Fibroblast of gingiva (primary cell): ENCODE measurements at regions not wholly inside any gene's neighbourhood (a gene's known extent, or its start where the extent isn't known, plus 50 kb on each side); places are given as distances from the start of the nearest gene placed in this dataset.

Source experiments
- DNase-seq: peaks from one replicate; pipeline ENCODE4 v3.0.0-alpha.2; 2011; ENCODE audit warnings: low read depth

DNA sequence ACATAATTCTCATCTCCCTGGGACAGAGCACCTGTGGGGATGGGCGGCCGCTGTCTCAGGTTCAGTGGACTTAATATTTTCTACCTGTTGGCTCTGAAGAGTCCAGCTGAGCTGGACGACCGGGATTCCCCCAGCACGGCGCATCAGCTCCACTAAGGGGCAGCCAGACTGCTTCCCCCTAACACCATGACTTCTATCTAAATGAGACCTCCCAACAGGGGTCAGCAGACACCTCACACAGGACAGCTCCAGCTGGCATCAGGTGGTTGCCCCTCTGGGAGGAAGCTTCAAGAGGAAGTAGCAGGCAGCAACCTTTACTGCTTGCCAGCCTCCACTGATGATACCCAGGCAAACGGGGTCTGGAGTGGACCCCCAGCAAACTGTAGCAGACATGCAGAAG, 226.0 kb upstream of the DSEL start:
- DNase-seq: no peak

DNA sequence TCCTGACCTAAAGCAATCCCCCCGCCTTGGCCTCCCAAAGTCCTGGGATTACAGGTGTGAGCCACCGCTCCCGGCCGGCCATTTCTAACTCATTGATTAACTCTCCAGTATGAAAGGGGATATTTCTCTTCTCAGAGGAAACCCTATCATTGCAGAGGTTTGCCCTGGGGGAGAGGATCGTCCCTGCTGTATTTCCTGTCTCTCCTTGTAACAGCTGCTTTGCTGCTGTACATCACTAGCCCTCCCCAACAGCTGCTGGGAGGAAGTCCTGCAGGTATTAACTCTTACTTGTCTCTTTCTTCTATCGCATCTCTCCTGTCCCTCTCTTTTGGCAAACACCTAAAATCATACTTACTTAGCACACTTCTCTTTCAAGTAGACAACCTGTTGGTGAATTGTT, 219.0 kb upstream of the DSEL start:
- no peak for DNase-seq

DNA sequence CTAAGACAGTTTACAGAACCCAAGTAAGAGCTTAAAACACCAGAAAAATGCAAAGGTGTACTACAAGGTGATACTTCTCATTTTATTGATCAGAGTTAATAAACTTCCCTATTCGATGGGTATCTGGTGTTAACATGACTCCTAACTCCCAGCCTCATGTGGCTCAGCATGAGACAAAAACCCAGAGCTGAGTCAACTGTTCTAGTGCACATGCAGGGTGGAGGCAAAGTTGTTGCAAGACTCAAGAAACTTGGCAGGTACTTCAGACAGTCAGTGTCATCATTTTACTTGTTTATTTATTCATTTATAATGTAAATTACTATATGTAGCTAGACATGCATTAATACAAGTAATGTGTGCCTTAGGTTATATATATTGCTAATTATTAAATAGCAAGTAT, 216.6 kb upstream of the DSEL start:
- DNase-seq: peak; percentile 71

DNA sequence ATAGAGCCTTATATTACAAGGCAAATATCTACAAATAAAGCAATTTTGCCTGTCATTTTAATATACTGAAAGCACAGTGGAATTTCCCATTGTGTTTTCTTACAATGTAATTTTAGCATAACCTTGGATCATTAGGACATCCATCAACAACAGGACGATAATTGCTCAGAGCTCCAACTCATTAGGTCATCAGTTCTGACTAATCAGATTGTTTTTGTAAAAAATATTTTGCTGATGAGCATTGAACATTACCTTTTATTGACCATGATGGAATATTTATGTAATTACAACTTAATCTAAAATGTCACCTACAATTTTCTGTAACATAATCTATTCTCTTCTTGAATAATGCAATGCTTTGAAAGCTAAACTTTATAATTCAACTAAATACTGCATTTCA, 215.3 kb upstream of the DSEL start:
- DNase-seq: no peak

DNA sequence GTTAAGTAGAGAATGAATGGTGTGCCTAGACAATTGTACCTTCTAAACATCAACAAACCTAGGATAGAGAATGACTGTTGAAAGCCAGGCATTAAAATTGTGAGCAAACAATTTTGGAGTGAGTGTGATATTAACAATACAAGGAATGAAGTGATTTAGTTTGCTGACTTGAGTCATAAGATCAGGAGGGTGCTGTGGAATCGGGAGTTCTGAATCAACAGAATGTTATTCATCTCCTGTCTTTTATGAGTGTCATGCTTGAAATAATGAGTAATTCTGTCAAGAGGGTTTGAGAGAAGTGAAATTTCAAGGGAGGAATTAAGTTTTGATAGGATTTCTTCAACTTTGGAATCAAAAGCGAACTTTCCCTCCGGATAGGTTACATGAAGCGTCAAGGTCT, 214.4 kb upstream of the DSEL start:
- DNase-seq: peak; percentile 19

DNA sequence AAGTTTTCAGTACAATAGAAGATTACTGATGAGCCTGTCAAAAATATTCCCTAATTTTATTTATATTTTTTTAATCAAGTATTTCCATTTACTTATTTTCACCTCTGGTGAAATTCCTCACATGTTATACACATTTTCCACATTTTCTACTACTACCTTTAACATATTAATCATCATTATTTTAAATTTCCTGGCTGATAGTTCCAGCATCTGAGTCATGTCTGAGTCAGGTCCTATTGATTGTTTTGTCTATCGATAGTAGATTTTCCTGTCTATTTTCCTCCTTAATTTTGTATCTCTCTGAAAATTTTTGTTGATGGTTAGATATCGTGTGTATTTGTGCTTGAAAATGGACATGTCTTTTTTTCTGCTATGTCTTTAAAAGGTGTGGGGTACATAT, 211.8 kb upstream of the DSEL start:
- DNase-seq: no peak

DNA sequence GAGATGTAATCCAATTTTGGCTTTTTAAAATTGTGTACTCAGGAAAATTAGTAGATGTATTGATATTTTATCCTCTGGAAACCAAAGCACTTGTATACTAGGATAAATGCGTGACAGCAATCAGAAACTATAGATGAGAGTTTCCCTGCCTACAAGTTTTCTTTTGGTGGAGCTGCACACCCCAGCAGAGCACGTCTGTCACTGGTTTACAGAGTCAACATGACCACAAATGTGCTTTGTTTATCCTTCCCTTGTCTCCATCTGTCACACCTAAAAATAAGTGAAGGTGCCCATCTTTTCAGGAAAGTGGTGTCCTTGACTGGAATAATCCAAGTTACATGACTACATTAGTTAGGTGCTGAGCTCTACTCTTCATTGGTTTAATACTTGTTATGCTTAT, 210.4 kb upstream of the DSEL start:
- DNase-seq: no peak

DNA sequence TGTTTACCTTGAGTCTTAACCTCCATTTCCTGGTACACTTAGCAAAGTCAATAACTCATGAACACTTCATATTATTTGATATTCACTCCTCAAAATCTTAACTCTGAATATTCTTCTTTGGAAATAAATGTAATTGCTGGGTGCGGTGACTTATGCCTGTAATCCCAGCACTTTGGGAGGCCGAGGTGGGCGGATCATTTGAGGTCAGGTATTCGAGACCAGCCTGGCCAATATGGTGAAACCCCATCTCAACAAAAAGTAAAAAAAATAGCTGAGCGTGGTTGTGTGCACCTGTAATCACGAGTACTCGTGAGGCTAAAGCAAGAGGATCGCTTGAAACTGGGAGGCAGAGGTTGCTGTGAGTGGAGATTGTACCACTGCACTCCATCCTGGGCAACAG, 201.3 kb upstream of the DSEL start:
- DNase-seq: no peak

DNA sequence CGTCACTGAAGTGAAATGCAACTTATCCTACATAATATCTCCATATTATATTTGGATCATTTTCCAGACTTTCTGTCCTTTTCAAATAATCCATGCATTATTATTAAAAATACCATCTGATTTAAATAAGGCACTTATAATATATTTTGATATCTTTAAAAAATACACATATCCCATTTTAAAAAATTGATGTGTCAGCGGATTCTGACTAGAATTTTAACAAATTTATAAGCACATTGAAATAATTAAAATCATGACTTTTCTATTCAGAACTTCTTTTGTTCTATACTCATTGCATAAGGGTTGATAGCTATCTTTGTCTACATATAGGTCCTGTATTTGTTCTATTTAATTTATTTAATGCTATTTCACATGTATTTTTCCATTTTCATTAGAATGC, 199.0 kb upstream of the DSEL start:
- no peak for DNase-seq

DNA sequence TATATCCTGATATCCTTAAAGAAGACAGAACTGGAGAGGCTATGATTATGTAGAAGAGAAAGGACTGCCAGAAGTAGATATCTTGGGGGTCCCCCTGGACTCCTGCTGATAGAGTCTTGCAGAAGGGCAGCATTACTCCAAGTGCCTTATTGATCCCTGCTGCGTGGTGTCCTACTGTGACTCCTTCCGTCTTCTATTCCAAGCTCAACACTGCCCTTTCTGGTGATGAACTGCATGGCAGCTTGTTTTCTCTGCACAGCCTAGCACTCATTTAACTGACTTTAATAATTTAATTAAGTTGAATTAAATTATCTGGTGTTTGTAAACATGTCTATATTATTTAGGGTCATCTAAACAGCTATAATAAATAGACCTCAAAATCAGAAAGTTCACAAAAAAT, 194.1 kb upstream of the DSEL start:
- no peak for DNase-seq

DNA sequence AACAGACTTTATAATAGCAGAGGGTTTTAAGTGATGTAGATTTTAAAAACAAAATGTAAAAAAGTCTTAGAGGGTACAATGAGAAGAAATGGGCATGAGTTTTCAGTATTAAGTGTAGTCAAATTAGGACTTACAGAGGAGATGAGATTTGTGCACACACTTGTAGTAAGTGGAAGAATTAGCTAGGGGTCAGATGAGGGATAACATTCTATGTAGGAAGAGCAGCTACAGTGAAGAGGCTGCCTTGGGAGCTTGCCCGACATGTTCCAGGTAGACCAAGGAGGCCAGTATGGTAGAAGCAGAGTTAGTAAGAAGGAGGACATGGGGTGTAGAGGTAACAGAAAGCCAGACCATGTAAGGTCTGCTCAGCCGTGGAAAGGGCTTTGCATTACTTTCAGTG, 189.2 kb upstream of the DSEL start:
- no peak for DNase-seq

DNA sequence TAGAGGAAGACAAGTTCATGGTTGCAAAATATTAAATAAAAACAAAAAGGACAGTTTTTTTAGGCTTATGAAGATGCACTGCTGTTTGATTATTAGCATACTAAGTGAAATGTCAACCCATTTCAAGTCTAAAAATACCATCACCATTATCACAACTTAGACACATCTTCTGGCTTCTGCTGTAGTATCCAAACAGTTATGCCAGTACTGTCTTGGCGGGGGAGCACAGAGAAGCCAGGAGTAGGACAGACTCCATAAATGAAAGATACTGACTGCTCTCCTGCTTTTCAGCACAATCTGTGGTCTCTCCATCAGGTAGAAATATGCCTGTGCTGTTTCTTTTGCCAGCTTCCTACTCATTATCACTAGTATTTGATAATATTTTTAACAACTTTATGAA, 179.2 kb upstream of the DSEL start:
- DNase-seq: no peak

DNA sequence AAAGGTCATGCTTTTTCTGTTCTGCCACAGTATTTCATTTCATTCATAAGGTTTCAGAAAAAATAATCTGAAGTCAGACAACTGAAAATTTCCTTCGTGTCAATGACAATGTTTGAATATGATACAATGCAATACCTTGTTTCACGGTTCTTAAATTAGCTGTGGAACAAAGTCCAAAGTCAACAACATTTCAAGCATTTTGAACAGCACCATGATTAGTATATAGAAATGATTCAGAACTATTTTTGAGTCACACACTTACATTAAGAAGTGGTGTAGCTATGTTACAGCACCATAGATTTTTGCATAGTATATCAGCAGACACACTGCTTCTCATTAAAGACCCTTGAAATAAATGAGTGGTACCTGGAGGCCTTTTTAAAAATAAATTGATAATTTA, 178.3 kb upstream of the DSEL start:
- no peak for DNase-seq

DNA sequence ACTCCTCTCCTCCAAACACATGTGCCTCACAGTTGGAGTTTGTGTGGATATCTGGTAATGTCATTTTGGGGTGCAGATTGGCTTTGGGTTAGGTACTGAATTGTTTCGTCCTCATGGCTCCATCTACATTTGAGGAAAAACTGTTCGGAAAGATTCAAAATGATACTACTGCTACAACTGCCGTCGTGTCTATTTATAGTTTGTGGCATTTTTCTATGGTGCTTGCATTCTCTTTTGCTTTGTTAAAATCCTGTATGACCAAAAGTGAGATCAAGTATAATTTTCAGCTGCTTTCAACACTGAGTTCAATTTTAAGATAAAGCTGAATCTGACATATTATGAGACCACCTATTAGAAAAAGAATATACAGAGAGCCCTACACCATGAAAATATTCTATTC, 176.3 kb upstream of the DSEL start:
- no peak for DNase-seq

DNA sequence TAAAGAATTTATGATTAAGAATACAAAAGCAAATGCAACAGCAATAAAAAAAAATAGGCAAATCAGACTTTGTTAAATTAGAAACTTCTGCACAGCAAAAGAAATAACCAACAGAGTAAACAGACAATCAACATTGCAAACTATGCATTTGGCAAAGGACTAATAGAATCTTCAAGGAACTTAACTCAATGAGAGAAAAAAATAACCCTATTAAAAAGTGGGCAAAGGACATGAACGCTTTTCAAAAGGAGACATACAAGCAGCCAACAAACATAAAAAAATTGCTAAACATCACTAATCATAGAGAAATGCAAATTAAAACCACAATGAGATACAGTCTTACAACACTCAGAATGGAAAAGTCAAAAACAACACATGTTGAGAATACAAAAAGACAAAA, 166.0 kb upstream of the DSEL start:
- peak; percentile 84 for DNase-seq

DNA sequence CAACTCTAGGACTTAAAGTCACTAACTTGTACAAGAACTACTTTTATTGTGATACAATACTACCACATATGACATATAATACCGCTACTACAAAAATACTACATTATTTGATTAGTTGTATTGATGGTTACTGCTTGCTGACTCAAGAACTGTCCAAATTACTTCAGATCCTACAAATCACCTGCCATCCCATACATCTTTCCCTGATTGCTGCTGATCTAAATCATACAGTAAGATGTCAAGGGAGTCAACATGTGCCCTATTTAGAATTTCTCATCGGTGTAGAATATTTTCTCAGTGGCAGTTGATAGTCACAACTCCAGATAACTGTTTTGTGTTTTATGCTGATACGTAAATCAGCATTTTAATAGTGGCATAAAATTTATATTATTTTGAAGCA, 161.0 kb upstream of the DSEL start:
- no peak for DNase-seq

DNA sequence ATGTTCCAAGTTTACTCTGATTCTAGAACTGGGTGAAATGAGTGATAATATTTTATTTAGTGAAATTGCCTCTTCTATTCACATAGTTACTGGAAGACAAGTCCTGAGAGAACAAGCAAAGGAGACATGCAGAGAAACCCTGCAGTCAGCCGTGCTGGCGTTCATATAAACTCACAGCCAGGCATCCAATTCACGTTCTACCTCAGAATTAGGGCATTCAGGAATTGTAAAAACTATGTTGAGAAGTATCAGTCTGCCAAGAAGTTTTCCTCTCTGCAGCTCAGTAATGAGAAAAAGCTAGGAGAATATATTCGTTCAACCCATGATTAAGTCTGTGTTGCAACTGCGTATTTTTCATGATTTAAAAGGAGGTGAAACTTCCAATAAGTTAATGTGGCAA, 156.2 kb upstream of the DSEL start:
- DNase-seq: peak; percentile 41

DNA sequence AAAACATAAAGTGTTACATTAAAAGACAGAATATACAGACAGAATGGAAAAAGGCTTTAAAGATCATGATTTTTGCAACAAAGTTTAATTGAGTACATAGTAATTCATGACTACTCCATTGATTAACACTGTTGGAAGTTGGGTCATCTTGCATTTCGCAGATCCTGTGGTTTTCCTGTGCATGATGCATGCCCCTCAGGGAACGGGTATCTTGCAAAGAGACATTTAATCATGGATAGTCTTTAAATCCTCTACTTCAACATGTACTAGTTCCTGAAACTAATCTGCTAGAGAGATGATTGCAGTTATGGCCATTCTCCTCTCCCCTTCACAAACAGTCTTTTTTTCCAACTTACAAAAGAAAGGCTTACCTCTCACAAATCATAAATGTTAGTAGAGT, 155.6 kb upstream of the DSEL start:
- DNase-seq: peak; percentile 66

DNA sequence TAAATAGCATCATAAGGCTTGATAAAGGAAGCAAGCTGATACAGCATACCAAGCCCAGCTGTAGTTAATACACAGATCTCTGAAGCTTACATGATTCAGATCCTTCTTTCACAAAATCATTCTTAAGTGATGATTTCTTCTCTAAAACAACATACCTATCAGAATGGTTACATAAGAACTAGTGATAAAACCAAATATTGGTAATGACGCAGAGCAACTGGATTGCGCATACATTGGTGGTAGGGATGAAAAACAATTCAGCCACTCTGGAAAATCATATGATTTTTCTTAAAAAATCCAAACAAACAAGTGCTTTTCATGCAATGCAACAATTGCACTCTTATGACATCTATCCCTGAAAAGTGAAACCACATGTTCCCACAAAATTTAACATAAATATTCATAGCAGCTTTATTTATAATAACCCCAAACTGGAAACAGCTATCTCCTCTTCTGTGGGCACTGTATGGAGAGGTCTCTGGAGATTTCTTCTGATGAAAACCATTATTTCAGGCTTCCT, 153.6 kb upstream of the DSEL start:
- DNase-seq: peak; percentile 98

DNA sequence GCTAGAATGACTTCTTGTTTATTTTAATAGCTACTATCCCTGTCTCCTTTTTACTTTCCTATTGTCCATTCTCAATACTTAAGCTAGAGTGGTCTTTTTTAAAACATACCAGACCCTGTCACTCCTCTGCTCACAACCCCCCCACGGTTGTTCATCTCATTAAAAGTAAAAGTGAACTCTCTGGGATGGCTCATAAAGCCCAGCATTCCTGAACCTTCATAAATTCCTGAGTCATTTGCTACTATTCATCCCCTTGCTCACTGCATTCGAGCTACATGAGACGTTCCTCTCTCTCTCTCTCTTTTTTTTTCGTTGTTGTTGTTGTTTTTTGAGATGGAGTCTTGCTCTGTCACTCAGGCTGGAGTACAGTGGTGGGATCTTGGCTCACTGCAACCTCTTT, 148.7 kb upstream of the DSEL start:
- no peak for DNase-seq

DNA sequence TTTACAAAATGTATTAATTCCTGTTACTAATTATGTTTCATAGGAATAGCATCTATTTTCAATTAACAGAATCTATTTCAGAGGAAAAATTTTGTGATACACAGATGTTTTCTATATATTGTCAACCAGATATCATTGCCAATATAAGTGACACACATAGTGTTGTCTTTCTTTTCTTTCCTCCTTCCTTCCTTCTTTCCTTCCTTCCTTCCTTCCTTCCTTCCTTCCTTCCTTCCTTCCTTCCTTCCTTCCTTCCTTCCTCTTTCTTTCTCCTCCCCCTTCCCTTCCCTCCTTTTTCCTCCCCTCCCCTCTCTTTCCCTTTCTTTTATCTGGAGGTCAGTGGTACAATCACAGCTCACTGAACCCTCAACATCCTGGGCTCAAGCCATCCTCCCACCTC, 146.5 kb upstream of the DSEL start:
- DNase-seq: no peak

DNA sequence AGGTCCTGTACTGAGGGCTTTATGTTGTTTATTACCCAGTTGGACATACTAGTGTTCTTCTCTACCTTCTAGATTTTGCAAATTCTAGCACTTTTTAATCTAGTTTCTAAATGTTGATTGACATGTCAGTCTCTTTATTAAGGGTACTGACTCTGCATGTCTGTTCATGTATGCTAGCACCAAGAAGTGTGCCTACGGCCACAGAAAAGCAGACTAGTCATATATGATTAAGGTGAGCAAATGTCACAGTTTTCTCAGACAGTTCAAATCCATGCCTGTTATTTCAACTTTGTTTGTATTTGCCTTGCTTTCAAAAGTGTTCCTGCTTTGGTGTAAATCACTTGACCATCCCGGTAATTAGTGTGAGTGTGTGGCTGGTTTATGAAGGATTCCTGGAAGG, 145.0 kb upstream of the DSEL start:
- no peak for DNase-seq

DNA sequence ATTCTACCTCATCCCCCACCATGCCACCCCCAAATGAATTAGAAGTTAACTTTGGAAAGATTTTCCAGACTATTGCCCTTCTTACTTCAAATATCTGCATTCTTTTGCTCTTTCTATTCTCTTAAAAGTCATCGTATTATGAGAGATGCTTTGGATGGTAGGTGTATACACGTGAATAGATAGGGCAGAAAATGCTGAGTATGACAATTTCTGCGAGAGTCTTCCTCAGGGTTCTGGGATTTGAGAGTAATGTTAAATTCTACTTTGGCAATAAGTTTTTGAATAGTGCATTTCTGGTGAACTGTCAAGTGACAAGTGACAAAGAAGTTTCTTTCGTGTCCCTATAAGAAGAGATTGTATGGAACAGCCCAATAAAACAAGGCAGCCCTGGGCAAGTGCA, 137.6 kb upstream of the DSEL start:
- no peak for DNase-seq

DNA sequence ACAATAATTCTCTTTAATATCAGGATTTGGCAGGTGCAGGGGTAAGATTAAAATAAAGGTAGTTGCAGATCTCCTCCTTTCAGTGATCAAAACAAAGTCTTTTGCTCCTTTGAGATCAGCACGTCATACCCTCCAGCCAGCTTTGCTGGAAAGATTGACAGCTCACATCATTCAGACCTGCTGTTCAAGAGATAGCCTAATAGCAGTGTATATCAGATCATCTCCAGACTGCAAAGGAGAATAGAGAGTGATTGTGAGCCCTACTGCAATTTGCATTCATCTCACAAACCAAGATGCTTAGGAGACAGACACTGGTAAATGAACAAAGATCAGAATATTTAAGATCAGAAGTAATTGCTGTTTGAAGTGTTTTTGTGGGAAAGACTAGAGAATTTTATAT, 135.8 kb upstream of the DSEL start:
- no peak for DNase-seq

DNA sequence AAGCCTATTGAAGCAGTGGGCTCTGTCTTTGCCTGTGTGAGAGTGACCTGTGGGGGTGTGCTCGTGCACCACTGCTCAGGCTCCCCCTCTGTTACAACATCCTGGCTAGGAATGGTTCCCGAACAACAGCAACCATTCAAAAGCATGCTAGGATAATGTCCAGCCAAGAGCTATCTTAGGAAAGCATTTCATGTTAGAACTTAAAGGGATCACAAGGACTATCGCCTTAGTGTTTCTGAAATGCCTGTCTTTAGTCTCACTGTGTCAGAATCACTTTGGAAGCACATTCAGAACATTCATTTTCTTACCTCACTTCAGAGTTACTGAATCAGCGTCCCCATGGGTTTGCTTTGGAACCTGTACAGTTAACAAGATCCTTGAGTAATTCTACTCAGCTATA, 134.9 kb upstream of the DSEL start:
- peak; percentile 75 for DNase-seq
